DMS 273 (cell line): ENCODE measurements at regions not wholly inside any gene's neighbourhood (a gene's known extent, or its start where the extent isn't known, plus 50 kb on each side); places are given as distances from the start of the nearest gene placed in this dataset.

ENCODE experiments used
- DNase-seq: peaks from one replicate; lab custom pipeline; 2025; ENCODE audit not compliant: unreplicated experiment; lab: John Stamatoyannopoulos, UW

DNA sequence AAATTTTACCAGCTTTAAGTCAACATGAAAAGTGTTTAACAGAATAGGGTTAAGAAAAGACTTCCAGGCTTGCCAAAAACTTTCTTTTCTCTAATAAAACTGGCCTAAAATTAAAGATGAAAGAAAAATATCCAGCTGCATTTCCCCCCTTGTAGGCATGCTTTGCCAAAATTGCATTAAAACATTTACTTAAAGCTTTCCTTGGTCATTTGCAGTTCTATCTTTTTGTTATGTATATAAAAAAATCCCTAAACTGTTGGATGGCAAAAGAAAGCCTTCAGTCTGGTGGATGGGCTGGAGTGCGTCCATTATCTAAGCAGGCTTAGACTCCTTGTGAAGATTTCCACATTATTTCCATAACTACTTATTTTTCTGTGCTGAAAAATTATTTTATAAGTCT, 105.4 kb upstream of the DSEL start:
- no peak for DNase-seq

DNA sequence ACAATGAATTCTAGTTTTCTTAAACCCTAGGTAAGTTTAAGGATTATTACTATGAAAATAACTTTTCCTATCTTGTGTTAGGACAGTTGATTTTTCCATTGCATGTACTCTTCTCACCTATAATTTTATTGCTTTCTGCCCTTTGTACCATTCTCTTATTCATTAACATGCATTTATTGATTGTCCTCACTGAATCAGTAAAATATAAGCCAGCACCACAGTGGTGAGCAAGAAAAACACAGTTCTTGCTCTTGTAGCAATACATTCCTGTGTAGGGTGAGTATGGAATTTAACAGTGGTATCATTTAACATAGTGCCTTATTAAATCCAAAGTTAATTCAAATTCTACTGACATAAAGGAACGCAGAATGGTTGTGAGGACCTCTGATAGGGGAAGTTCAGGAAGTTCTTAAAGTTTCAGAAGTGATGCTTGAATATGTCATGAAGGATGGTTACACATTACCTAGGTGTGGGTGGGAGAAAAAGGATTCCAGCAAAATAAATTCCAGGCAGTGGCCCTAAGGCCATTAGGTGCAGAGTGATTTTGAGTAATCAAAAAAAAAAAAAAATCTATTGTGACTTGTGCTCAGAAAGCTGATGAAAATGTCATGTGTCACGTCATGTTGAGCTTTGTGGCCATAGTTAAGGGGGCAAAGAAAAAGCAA, 104.7 kb upstream of the DSEL start:
- DNase-seq: no peak

DNA sequence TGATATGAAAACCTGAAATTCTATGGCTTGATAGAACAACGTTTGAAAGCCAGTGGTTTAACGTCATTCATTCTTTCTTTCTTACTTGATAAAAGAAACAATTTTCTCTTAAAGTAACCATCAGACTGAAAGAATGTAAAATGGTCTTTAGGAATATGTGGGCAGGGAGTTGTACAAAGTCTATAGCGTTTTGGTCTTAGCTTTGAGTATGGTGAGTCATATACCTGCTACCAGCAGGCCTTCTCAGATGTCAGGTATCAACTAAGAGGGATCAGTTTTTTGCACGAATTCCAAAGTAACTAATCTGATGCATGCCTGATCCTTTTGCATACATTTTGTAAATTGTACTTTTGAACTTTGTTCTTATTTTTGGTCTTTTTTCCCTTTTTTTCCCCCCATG, 101.5 kb upstream of the DSEL start:
- DNase-seq: peak; percentile 19

DNA sequence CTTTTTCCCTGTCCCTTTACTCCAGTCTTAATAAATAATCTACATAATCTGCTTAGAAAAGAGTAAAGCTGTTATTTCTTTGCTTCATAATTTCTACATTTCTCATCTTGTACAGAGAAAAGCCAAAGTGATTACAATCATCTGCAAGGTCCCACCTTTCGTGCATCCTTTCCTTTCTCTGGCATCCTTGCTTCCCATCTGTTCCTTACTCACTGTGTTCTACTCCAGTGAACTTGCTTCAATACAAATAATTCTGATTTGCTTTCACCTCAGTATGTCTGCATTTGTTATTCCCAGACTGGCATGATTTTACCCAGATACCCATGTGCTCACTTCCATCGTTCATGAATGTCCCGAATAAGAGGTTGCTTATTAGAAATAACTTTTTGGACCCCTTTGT, 99.4 kb upstream of the DSEL start:
- no peak for DNase-seq

DNA sequence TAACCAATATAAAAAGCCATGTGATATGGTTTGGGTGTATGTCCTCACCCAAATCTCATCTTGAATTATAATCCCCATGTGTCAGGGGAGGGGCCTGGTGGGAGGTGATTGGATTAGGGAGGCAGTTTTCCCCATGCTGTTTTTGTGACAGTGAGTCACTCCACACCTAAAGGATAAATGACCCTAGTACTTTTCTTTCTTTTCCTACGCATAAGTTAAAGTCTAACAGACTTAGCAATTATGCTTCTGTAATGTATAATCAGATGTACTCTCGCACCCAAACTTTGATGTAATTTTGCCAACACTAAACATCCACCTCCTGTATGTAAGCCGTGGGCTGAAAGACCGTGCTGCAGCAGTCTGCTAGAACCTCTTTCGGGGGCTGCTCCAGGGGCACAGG, 97.2 kb upstream of the DSEL start:
- DNase-seq: no peak

DNA sequence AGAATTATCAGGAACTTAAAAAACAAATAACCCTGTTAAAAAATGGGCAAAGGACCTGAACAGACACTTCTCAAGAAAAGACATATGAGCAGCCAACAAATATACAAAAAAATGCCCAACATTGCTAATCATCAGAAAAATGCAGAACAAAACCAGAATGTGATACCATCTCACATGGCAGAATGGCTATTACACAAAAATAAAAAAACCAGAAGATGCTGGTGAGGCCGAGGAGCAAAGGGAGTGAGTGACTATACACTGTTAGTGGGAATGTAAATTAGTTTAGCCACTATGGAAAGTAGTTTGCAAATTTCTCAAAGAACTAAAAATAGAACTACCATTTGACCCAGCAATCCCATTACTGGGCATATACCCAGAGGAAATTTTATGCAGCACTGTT, 95.8 kb upstream of the DSEL start:
- DNase-seq: no peak

DNA sequence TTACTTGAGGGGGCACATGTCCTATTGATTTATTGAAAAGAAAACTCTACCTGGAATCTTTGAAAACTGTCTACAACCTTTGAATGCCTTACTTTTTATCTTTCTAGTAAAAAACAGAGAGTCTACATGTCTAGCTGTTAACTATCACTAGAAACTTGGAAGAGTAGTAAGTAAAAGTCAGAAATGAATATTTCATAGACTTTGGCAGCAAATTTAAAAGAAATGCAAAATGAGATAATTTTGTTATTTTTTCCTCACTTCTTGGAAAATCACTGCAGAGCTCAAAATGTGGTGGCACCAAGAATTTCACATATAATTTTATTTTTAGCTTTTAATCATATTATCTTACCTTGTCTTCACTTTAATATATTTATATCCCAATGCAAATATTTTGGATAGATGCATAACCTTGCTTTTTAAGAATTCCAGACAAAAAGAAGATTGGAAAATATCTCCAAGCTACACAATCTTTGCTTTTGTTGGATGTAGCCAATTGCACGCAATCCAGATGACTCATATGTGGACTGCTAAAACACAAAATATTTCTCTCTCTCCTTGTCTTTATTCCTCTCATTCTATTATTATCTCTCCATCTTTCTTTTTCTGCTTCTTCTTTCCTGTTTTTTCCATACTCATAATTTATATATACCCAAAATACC, 92.2 kb upstream of the DSEL start:
- DNase-seq: no peak

DNA sequence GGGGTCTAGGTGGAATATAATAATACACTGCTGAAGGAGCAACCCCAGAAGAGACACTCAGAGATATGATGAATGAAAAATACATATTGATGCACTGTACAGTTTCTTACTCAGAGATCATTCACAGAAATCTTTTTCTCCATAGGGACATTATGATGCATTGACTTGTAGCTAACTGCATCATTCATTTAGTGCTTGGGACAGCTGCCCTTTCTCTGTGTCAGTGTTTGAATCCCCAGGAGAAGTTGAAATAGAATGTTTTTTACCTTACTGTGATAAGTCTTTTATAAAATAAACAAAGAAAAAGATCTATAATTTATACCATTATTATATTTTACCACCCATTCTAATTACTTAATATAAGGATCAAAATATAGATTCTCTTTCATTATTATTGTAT, 91.7 kb upstream of the DSEL start:
- DNase-seq: no peak

DNA sequence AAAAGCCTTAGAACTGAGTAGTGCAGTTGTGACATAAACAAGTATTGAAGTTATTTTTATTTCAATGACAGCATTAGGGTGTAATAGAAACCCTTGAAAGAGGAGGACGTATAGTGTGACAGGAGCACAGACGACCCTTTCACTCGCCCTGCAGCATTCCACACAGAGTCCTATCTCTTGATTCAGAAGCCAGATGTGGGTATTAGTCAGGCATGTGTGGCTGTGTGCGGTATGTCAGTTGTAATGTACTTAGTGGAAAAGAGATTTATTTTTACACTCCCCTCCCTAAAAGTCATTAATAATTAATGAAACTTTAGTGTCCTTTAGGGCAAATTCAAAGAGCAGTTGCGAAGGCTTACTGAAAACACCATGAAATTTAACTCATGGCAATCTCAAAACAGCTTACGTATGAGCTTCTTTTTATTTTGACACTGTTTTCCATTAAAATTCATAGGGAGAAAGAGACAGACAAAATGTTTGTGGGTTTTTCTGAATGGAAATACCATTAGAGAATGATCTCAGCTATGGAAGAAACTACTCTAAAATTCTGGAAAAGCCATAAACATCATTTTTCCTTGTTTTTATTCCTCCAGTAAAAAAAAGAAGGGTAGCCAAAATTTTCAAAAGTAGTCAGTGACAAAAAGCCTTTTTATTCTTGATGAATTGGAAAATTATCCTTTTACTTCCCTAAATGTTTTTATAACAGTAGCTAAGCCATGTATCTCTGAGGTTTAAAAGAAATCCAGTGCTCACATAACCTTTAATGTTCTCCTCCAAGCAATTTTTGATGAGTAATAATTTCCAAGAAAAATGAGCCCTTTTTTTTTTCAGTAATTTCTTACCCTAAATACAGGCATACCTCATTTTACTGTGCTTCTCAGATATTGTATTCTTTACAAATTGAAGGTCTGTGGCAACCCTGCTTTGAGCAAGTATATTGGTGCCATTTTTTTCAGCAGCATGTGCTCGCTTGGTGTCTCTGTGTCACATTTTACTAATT, 84.0 kb upstream of the DSEL start:
- DNase-seq: peak; percentile 4

DNA sequence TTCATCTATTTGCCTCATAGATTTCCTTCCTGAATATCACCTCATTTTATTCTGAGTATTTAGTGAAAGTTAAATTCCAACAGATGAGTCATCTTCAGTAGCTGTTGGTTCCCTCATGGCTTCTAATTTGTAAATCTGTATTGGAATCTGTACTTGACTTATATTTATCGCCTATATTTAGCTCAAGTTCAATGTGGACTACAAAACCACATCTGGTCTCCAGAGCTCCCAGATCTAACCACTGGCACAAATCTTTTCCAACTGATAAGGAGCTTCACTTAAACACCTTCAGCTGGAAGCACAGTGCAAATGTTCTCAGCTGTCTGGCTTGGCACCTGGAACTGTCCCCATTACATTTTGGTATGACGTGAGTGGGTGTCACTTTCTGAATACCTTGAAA, 82.8 kb upstream of the DSEL start:
- DNase-seq: no peak

DNA sequence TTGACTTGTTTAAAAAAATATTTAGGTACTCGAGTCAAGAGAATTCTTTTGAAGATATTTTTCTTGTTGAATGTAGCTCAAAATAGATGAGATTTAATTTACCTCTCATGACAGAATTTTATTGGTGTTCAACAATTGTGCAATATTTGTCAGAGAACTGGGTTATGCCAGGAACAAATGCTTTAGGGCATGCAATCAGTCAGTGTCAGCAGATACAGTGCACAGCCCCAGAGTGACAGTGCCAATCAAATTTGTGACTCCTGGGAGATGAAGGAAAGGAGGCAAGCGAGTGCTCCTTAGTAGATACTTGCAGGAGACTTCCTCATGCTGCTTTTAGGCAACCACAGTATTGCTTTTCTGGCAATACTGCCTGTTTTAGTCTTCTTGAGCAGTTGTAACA, 81.2 kb upstream of the DSEL start:
- no peak for DNase-seq

DNA sequence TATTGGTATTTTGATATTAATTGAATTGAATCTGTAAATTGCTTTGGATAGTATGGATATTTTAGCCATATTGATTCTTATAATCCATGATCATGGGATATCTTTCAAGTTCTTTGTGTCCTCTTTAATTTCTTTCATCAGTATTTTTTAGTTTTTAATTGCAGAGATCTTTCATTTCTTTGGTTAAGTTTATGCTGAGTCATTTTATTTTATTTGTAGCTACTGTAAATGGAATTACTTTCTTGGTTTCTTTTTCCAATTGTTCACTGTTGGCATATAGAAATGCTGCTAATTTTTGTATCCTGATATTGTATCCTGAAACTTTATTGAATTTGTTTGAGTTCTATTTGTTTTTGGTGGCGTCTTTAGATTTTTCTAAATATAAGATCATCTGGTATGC, 79.5 kb upstream of the DSEL start:
- no peak for DNase-seq

DNA sequence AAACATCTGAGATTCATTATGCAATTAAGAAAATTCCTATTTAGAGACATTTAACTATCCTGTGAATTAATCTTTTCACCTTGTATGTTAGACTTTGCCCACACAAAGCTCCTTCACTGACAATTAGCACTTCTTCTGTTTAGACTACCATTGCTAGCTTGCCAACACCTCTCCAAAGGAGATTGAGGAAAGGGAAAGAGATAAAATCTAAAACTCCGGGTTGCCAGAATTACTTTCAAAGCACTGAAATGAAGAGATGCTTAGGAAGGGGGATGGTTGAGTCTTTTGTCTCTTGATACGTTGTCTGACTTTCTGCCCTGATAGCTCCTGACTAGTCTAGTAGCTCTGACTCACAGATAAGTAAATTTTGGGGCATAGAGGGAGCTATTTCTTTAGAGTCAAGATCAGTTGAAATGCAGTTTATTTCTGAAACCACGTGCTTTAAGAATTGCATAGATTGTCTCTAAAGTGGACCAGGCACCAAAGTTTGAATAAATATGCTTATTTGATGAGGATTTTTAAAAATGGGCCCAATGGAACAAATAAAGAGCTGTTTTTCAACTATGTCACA, 74.1 kb upstream of the DSEL start:
- peak; percentile 4 for DNase-seq

DNA sequence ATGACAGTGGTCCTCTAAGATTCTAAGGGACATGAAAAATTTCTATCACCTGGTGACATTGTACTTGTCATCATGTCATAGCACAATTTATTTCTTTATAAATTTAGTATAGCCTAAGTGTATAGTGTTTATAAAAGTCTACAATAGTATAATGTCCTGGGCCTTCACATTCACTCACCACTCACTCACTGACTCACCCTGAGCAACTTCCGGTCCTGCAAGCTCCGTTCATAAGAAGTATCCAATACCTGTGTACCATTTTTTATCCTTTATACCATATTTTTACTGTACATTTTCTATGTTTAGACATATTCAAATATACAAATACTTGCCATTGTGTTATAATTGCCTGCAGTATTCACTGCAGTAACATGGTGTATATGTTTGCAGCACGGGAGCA, 72.8 kb upstream of the DSEL start:
- DNase-seq: no peak

DNA sequence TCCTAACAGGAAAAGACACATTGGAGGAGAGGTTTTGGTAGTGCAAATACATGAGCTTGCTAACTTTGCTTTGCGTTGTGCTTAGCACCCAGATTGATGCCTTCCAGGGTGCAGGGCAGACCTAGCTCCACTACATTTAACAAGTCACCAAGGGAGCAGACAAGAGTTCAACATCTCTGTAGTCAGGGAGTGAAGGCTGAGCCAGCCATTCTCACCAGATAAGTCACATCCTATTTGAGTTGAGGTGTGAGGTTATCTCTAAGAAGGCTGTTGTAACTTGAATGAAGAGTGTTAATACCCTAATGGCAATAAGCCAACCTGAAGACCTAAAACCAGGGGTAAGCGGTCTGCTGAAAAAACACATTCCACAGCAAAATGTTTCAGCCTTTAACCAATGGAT, 69.6 kb upstream of the DSEL start:
- no peak for DNase-seq

DNA sequence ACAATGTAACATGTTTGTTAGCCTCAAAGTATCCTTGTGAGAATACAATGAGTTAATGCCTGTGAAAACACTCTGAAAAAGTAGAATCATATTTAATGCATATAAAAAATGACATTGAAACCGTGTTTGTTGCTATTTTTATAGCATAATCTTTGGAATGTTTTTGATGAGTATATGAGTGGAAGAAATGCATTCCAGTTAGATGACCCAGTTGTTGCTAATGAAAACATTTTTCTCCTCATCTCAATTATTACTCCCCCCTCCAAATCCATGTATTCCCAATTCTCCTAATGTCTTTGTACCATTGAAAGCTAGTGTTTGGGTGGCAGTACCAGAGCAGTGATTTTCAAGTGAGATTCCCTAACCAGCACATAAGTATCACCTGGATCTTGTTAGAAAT, 67.1 kb upstream of the DSEL start:
- DNase-seq: no peak

DNA sequence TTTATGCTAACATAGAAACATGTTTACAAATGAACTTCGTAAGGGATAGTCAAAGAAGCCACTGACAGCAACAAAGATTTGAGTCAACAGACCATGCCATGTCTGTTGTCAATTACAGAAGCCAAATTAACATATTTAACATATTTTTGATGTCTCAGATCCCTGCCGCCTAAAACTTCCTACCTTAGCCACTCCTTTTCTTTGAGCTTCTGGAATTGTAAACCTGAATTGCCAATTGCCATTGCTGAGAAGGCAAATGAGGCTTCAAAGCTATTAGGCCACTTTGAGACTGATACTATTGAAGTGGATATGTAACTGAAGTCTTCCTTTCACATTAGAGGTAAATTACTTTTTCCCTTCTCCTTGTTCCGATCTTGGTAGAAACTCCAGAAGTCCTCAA, 66.0 kb upstream of the DSEL start:
- no peak for DNase-seq

DNA sequence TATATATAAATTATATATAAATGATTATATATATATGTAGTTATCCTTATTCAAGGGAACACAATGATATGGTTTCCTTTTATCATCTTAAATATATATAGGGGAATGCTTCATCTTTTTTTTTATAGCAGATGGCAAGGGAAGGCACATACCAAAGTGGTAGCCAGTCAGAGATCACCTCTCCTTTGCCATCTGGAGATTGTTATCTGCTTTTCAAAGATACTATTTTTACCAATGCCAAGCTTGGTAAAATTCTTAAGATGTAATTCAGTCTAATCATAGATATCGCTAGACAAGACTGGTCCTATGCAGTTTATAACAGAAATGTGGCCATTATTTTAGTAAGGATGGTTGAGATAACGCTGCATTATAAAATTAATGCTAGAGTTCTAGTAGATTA, 64.7 kb upstream of the DSEL start:
- peak; percentile 45 for DNase-seq

DNA sequence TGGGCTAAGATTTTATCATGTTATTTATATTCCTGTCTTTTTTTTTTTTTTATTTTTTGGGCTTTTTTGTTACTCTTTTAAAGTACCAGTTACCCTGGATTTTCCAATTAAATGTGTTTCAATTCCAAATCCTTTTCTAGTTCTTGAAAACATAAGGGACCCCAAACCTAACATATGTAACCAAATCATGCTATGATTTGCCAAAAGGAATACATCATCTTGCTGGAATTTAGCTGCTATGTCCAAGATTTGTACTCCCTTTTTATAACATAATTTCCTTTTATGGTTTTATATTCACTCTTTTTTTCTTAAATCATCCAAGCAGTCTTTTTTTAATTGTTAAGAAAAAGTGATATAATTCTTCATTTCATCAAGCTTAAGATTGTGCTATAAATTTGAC, 60.9 kb upstream of the DSEL start:
- DNase-seq: no peak

DNA sequence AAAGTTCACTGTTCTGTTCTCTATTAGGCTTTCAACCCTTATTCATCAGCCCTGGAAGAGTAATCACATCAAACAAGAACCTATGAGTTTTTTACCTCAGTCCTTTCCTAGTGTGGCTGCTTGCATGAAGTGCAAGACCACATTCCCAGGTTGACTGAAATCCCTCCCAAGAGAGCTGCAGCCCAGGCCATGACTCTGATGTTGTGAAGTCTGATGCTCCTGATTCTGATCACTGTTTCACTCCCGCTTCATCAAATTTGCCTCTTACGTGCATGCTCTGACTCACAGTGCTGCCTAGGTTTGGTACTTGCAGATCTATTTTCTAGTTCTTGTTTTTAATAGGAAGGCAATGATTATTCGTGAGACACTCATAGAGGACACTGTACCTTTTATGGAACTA, 58.2 kb upstream of the DSEL start:
- DNase-seq: no peak

DNA sequence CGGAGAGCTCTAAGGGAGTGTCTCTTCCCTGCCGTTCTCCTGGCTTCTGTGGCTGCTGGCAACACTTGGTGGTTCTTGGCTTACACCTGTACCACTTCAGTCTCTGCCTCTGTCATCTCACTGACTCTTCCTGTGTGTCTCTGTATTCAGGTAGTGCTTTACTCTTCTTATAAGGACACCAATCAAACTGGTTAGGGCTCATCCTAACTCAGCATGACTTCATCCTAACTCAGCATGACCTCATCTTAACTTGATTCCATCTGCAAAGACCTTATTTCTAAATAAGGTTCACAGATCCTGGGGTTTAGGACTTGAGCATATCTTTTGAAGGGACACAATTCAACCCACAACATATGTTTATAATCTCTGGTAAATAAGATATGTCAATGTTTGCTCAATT, 51.6 kb upstream of the DSEL start:
- no peak for DNase-seq
